Liver (tissue), 3 donors: ENCODE measurements at regions not wholly inside any gene's neighbourhood (a gene's known extent, or its start where the extent isn't known, plus 50 kb on each side); places are given as distances from the start of the nearest gene placed in this dataset.

ENCODE experiments used
- CTCF ChIP-seq: fragments of 150-350 bp; IDR thresholded peaks from 2 replicates; pipeline ENCODE4 v1.5.1; 2017; ENCODE audit warnings: improper control_type of control experiment, low read depth, low read length; ENCODE audit not compliant: missing input control
- EGR1 ChIP-seq, 2 donors: IDR thresholded peaks; 2 replicates each; pipeline ENCODE4 v1.6.1; 2016 to 2018; ENCODE audit warnings: antibody characterized with exemption in 2 of 2, low read depth in 2 of 2
- FOXA1 ChIP-seq: IDR thresholded peaks from 2 replicates; pipeline ENCODE4 v1.6.1; 2016; ENCODE audit warnings: antibody characterized with exemption
- GABPA ChIP-seq, 2 donors: IDR thresholded peaks in 1 of 2; conservative IDR thresholded peaks in 1 of 2; 2 replicates each; pipeline ENCODE4 v1.6.1; 2016; ENCODE audit warnings: antibody characterized with exemption in 2 of 2, mild to moderate bottlenecking in 1 of 2, moderate library complexity in 1 of 2
- HNF4G ChIP-seq: IDR thresholded peaks from 2 replicates; pipeline ENCODE4 v1.6.1; 2016; ENCODE audit warnings: antibody characterized with exemption
- JUND ChIP-seq, 2 donors: IDR thresholded peaks; 2 replicates each; pipeline ENCODE4 v1.6.1; 2016; ENCODE audit warnings: antibody characterized with exemption in 2 of 2
- RAD21 ChIP-seq, 2 donors: IDR thresholded peaks; 2 replicates each; pipeline ENCODE4 v1.6.1; 2016; ENCODE audit warnings: antibody characterized with exemption in 2 of 2, mild to moderate bottlenecking in 2 of 2
- REST ChIP-seq: IDR thresholded peaks from 2 replicates; pipeline ENCODE4 v1.6.1; 2016; ENCODE audit warnings: antibody characterized with exemption, mild to moderate bottlenecking
- SP1 ChIP-seq: IDR thresholded peaks from 2 replicates; pipeline ENCODE4 v1.6.1; 2018; ENCODE audit warnings: antibody characterized with exemption, mild to moderate bottlenecking
- YY1 ChIP-seq: IDR thresholded peaks from 2 replicates; pipeline ENCODE4 v1.6.1; 2016; ENCODE audit warnings: antibody characterized with exemption, mild to moderate bottlenecking
- donor health status: healthy.
- donor health status: healthy.

GRCh38 chr6:137369136-137369535, 125.1 kb downstream of the OLIG3 start:
- no peak for TF ChIP-seq CTCF
- no peak for TF ChIP-seq FOXA1
- TF ChIP-seq RAD21 (IDR thresholded peaks at IDR 0.05) = no peak
- TF ChIP-seq EGR1 (IDR thresholded peaks at IDR 0.05; ENCODE audit: low read depth in 2 of 2) = no peak
- no peak for TF ChIP-seq HNF4G
- no peak for TF ChIP-seq REST
- TF ChIP-seq GABPA (IDR thresholded peaks at IDR 0.05 in 1 of 2, conservative IDR thresholded peaks at IDR 0.05 in 1 of 2) = no peak
- TF ChIP-seq YY1 = no peak
- TF ChIP-seq JUND (IDR thresholded peaks at IDR 0.05) = no peak
- TF ChIP-seq SP1 = no peak
